A673 (cell line): ENCODE measurements at regions not wholly inside any gene's neighbourhood (a gene's known extent, or its start where the extent isn't known, plus 50 kb on each side); places are given as distances from the start of the nearest gene placed in this dataset.
"Not testable (repeated sequence)": the region's sequence is repeated elsewhere in the genome, so short reads cannot be mapped to it uniquely, and the experiment has no call there.

Experiments used
- EZH2 ChIP-seq: fragments of 200-600 bp; sonication (generic); IDR thresholded peaks from 2 replicates; pipeline ENCODE4 v1.6.1; 2017; ENCODE audit warnings: borderline replicate concordance, low read depth, mild to moderate bottlenecking, mixed read lengths, antibody characterized with exemption, low read length; ENCODE audit not compliant: poor library complexity, severe bottlenecking
- TF ChIP-seq, protein P1 (sequence below): fragments of 300-800, 200-600 bp; sonication (generic); conservative IDR thresholded peaks from 2 replicates; pipeline ENCODE4 v1.5.1; 2017; ENCODE audit warnings: low read depth, mild to moderate bottlenecking, antibody characterized with exemption, low read length, moderate library complexity, mixed read lengths

DNA sequence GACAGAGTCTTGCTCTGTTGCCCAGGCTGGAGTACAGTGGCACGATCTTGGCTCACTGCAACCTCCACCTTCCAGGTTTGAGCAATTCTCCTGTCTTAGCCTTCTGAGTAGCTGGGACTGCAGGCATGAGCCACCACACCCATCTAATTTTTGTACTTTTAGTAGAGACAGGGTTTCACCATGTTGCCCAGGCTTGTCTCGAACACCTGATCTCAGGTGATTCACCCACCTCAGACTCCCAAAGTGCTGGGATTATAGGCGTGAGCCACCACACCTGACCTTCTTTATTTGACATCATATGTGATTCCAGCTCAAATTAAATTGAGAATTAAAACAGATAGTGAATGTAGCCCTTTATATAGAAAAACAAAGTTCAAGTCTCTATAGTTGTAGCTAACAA lies 127.2 kb downstream of the CASP12 start:
- TF ChIP-seq, protein P1, sequence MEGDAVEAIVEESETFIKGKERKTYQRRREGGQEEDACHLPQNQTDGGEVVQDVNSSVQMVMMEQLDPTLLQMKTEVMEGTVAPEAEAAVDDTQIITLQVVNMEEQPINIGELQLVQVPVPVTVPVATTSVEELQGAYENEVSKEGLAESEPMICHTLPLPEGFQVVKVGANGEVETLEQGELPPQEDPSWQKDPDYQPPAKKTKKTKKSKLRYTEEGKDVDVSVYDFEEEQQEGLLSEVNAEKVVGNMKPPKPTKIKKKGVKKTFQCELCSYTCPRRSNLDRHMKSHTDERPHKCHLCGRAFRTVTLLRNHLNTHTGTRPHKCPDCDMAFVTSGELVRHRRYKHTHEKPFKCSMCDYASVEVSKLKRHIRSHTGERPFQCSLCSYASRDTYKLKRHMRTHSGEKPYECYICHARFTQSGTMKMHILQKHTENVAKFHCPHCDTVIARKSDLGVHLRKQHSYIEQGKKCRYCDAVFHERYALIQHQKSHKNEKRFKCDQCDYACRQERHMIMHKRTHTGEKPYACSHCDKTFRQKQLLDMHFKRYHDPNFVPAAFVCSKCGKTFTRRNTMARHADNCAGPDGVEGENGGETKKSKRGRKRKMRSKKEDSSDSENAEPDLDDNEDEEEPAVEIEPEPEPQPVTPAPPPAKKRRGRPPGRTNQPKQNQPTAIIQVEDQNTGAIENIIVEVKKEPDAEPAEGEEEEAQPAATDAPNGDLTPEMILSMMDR = not testable (repeated sequence)
- TF ChIP-seq EZH2 = not testable (repeated sequence)
